MM.1S (cell line): ENCODE measurements at regions not wholly inside any gene's neighbourhood (a gene's known extent, or its start where the extent isn't known, plus 50 kb on each side); places are given as distances from the start of the nearest gene placed in this dataset.

Source experiments
- CTCF ChIP-seq: fragments of 300-600 bp; sonication (generic); IDR thresholded peaks from 2 replicates; pipeline ENCODE4 v1.5.1; 2016; ENCODE audit warnings: antibody characterized with exemption, low read length, mixed read lengths
- EZH2 ChIP-seq: fragments of 300-600 bp; sonication (generic); optimal IDR thresholded peaks from 2 replicates; pipeline ENCODE3; 2017; ENCODE audit warnings: low read depth, mild to moderate bottlenecking, antibody characterized with exemption, low read length, mixed read lengths
- EZH2phosphoT487 ChIP-seq: fragments of 300-600 bp; sonication (generic); IDR thresholded peaks from 2 replicates; pipeline ENCODE4 v1.6.1; 2018; ENCODE audit warnings: antibody characterized with exemption, low read length

GRCh38 chr2:147031897-147032296, 812.9 kb upstream of the ACVR2A start:
- TF ChIP-seq EZH2phosphoT487 = no peak
- TF ChIP-seq CTCF = no peak
- TF ChIP-seq EZH2 = no peak
